ENCODE measurements at regions not wholly inside any gene's neighbourhood (a gene's known extent, or its start where the extent isn't known, plus 50 kb on each side); places are given as distances from the start of the nearest gene placed in this dataset.

DNA sequence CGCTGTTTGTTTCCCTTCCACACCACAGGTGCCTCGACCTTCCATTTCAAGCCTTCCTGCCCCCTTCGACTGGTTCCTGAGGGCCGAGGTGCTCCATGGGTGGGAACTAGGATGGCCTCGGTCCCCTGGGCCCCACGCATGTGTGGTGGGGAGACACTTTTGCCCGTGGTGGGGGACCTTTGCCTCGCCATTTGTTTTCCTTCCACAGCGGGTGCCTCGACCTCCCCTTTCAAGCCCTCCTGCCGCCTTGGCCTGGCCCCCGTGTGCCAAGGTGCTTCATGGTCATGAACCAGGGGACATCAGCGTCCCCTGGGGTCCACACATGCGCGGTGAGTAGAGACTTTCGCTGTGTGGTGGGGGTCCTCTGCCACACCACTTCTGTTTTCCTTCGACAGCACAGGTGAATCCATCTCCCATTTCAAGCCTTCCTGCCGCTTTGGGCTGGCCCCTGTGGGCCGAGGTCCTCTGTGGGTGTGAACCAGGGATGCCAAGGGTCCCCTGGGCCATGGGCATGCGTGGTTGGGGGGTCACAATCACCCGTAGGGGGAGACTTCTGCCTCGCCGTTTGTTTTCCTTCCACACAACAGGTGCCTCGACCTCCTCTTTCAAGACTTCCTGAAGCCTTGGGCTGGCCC is 364.4 kb downstream of the ALG10 start:
- DNase-seq: no peak

DNA sequence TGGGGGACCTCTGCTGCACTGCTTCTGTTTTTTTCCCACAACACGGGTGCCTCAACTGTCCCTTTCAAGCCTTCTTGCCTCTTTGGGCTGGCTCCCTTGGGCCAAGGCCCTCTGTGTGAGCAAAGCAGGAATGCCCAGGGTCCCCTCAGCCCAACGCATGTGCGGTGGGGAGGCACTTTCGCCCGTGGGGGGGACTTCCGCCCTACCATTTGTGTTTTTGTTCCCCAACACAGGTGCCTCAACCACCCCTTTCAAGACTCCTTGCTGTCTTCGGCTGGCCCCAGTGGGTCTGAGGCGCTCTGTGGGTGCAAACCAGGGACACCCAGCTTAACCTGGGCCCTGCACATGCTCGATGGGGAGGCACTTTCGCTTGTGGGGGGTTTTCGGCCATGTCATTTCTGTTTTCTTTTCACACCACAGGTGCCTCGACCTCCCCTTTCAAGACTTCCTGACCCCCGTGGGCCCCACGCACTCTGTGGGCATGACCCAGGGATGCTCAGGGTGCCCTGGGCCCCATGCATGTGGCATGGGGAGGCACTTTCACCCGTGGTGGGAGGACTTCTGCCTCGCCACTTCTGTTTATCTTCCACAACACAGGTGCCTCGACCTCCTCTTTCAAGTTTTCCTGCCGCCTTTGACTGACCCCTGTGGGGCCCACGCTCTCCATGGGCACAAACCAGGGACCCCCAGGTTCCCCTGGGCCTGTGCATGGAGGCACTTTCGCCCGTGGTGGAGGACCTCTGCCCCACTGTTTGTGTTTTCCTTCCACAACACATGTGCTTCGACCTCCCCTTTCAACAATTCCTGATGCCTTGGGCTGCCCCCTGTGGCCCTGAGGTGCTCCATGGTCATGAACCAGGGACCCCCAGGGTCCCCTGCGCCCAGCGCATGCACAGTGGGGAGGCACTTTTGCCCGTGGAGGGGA is 365.7 kb downstream of the ALG10 start:
- no peak for DNase-seq

DNA sequence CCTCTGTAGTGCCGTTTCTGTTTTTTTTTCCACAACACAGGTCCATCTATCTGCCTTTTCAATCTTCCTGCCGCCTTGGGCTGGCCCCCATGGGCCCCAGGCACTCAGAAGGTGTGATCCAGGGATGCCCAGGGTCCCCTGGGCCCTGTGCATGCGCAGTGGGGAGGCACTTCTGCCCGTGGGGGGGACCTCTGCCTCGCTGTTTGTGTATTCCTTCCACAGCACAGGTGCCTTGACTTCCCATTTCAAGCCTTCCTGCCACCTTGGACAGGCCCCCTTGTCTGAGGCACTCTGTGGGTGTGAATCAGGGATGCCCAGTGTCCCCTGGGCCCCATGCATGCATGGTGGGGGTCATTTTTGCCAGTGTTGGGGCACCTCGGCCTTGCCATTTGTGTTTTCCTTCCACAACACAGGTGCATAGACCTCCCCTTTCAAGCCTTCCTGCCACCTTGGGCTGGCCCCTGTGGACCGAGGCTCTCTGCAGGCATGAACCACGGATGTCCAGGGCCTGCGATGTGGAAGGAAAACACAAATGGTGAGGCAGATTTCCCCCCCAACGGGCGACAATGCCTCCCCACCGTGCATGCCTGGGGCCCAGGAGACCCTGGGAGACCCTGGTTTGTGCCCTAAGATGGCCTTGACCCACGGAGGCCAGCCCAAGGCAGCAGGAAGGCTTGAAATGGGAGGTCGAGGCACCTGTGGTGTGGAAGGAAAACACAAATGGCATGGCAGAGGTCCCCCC is 366.5 kb downstream of the ALG10 start:
- no peak for DNase-seq

DNA sequence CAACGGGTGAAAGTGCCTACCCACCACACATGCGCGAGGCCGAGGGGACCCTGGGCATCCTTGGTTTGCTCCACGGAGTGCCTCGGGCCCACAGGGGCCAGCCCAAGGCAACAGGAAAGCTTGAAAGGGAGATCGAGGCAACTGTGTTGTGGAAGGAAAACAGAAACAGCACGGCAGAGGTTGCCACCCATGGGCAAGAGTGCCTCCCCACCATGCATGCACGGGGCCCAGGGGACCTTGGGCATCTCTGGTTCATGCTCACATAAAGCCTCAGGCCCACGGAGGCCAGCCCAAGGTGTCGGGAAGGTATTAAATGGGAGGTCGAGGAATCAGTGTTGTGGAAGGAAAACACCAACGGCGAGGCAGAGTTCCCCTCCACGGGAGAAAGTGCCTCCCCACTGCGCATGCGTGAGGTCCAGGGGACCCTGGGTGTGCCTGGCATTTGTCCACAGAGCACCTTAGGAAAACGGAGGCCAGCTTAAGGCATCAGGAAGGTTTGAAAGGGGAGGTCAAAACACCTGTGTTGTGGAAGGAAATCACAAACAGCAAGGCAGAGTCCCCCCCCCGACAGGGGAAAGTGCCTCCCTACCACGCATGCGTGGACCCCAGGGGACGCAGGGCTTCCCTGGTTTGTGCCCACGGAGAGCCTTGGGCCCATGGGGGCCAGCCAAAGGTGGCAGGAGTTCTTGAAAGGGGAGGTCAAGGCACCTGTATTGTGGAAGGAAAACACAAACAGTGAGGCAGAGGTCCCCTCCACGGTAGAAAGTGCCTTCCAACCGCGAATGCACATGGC is 367.3 kb downstream of the ALG10 start:
- no peak for DNase-seq

DNA sequence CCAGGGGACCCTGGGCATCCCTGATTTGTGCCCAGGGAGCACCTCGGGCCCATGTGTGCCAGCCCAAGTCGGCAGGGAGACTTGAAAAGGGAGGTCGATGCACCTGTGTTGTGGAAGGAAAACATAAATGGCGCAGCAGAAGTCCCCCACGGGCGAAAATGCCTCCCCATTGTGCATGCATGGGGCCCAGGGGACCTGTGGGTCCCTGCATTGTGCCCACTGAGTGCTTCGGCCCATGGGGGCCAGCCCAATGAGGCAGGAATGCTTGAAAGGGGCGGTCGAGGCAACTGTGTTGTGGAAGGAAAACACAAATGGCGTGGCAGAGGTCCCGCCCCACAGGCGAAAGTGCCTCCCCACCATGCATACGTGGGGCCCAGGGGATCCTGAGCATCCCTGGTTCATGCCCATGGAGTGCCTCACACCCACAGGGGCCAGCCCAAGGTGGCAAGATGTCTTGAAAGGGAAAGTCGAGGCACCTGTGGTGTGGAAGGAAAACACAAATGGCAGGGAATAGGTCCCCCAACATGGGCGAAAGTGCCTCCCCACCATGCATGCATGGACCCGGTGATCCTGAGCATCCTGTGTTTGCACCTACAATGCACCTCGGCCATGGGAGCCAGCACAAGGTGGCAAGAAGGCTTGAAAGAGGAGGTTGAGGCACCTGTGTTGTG is 368.0 kb downstream of the ALG10 start:
- DNase-seq: no peak

DNA sequence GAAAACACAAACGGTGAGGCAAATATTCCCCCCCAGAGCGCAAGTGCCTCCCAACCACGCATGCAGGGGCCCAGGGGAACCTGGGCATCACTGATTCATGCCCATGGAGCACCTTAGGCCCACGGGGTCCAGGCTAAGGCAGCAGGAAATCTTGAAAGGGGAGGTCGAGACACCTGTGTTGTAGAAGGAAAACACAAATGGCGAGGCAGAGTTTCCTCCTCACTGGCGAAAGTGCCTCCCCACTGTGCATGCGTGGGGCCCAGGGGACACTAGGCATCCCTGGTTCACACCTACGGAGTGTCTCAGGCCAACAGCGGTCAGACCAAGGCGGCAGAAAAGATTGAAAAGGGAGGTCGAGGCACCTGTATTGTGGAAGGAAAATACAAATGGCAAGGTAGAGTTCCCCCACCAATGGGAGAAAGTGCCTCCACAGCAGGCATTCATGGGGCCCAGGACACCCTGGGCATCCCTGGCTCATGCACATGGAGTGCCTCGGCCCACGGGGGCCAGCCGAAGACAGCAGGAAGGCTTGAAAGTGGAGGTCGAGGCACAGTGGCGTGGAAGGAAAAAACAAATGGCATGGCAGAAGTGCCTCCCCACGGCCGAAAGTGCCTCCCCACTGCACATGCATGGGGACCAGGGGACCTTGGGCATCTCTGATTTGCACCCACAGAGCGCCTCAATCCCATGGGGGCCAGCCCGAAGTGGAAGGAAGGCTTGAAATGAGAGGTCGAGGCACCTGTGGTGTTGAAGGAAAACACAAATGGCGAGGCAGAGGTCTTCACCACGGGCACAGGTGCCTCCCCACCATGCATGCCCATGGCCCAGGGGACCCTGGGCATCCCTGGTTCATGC is 368.8 kb downstream of the ALG10 start:
- no peak for DNase-seq

DNA sequence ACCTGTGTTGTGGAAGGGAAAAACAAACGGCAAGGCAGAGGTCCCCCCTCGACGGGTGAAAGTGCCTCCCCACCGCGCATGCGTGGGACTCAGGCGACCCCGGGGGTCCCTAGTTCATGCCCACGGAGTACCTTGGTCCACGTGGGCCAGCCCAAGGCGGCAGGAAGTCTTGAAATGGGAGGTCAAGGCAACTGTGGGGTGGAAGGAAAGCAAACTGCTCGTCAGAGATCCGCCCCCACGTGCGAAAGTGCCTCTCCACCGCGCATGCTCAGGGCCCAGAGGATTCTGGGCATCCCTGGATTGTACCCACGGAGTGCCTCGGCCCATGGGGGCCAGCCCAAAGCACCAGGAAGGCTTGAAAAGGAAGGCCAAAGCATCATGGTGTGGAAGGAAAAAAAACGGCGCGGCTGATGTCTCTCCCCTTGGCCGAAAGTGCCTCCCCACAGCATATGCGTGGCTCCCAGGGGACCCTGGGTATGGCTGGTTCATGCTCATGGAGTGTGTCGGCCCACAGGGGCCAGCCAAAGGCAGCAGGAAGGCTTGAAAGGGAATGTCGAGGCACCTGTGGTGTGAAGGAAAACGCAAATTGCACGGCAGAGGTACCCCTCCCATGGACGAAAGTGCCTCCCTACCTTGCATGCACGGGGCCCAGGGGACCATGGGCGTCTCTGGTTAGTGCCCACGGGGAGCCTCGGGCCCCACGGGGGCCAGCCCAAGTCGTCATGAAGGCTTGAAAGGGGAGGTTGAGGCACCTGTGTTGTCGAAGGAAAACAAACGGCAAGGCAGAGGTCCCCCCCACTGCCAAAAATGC is 369.7 kb downstream of the ALG10 start:
- no peak for DNase-seq

DNA sequence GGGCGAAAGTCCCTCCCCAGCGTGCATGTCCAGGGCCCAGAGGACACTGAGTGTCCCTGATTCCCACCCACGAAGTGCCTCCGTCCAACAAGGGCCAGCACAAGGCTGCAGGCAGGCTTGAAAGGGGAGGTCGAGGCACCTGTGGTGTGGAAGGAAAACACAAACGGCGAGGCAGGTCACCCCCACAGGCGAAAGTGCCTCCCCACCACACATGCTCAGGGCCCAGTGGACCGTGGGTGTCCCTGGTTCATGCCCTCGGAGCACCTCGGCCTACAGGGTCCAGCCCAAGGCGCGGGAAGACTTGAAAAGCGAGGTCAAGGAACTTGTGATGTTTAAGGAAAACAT is 370.4 kb downstream of the ALG10 start:
- no peak for DNase-seq

DNA sequence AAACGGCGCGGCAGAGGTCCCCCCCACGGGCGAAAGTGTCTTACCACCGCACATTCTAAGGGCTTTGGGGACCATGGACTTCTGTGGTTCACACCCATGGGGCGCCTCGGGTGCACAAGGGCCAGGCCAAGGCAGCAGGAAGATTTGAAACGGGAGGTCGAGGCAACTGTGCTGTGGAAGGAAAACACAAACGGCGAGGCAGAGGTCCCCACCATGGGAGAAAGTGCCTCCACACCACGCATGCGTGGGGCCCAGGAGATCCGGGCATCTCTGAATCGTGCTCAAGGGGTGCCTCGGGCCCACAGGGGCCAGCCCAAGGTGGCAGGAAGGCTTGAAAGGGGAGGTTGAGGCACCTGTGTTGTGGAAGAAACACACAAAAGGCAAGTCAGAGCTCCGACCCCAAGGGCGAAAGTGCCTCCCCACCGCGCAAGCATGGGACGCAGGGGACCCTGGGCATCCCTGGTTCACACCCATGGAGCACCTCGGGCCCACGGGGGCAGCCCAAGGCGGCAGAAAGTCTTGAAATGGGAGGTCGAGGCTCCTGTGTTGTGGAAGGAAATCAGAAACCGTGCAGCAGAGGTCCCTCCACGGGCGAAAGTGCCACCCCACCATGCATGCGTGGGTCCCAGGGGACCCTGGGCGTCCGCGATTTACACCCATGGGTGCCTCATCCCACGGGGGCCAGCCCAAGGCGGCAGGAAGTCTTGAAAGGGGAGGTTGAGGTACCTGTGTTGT is 371.0 kb downstream of the ALG10 start:
- DNase-seq: no peak

DNA sequence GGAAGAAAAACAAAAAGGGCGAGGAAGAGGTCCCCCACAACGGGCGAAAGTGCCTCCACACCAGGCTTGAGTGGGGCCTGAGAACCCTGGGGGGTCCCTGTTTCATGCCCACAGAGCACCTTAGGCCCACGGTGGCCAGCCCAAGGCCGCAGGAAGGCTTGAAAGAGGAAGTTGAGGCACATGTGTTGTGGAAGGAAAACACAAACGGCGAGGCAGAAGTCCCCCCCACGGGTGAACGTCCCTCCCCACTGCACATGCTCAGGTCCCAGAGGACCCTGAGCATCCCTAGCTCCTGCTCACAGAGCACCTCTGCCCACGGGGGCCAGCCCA is 371.5 kb downstream of the ALG10 start:
- DNase-seq: no peak

DNA sequence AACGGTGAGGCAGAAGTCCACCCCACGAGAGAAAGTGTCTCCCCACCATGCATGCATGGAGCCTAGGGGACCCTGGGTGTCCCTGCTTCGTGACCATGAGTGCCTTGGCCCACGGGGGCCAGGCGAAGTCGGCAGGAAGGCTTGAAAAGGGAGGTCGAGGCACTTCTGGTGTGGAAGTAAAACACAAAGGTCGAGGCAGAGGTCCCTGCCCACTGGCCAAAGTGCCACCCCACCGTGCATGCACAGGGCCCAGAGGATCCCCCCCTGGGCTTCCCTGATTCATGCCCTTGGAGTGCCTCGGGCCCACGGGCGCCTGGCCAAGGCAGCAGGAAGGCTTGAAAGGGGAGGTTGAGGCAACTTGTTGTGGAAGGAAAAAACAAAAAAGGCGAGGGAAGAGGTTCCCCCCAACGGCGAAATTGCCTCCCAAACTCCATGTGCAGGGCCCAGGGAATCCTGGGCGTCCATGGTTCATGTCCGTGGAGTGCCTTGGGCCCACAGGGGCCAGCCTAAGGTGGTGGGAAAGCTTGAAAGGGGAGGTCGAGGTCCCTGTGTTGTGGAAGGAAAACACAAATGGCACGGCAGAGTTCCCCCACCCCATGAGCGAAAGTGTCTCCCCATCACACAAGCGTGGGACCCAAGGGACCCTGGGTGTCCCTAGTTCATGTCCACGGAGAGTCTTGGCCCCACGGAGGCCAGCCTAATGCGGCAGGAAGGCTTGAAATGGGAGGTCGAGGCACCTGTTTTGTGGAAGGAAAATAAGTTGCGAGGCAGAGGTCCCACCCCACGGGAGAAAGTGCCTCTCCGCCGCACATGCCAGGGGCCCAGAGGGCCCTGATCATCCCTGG is 372.1 kb downstream of the ALG10 start:
- DNase-seq: no peak

DNA sequence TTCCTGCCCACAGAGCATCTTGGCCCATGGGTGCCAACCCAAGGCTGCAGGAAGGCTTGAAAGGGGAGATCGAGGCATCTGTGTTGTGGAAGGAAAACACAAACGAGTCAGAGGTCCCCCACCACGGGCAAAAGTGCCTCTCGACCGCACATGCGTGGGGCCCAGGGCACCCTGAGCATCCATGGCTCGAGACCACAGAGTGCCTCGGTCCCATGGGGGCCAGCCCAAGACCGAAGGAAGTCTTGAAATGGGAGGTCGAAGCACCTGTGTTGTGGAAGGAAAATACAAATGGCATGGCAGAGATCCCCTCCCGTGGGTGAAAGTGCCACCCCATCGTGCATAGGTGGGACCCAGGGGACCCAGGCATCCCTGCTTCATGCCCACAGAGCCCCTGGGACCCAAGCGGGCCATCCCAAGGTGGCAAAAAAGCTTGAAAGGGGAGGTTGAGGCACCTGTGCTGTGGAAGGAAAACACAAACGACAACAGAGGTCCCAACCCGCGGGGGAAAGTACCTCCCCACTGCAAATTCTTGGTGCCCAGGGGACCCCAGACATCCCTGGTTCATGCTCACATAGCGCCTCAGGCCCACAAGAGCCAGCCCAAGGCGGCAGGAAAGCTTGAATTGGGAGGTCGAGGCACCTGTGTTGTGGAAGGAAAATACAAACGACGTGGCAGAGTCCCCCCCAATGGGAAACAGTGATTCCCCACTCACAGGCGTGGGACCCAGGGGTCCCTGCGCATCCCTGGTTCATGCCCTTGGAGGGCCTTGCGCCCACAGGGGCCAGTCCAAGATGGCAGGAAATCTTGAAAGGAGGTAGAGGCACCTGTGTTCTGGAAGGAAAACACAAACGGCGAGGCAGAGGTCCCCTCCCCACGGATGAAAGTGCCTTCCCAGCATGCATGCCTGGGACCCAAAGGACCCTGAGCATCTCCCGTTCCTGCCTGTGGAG is 373.0 kb downstream of the ALG10 start:
- no peak for DNase-seq

DNA sequence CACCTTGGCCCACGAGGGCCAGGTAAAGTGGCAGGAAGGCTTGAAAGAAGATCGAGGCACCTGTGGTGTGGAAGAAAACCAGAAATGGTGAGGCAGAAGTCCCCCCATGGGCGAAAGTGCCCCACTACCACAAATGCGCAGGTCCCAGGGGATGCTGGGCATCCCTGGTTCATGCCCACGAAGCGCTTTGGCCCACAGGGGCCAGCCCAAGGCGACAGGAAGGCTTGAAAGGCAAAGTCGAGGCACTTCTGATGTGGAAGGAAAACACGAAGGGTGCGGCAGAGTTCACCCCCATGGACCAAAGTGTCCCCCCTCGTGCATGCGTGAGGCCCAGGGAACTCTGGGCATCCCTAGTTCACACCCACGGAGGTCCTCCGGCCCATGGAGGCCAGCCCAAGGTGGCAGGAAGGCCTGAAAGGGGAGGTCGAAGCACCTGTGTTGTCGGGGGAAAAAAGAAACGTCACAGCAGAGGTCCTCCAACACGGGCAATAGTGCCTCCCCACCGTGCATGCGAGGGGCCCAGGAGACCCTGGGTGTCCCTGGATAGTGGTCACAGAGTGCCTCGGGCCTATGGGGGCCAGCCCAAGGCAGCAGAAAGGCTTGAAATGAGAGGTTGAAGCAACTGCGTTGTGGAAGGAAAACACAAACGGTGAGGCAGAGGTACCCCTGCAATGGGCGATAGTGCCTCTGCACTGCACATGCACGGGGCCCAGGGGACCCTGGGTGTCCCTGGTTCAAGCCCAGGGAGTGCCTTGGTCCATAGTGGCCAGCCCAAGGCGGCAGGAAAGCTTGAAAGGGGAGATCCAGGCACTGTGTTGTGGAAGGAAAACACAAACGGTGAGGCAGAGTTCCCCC is 373.9 kb downstream of the ALG10 start:
- no peak for DNase-seq

DNA sequence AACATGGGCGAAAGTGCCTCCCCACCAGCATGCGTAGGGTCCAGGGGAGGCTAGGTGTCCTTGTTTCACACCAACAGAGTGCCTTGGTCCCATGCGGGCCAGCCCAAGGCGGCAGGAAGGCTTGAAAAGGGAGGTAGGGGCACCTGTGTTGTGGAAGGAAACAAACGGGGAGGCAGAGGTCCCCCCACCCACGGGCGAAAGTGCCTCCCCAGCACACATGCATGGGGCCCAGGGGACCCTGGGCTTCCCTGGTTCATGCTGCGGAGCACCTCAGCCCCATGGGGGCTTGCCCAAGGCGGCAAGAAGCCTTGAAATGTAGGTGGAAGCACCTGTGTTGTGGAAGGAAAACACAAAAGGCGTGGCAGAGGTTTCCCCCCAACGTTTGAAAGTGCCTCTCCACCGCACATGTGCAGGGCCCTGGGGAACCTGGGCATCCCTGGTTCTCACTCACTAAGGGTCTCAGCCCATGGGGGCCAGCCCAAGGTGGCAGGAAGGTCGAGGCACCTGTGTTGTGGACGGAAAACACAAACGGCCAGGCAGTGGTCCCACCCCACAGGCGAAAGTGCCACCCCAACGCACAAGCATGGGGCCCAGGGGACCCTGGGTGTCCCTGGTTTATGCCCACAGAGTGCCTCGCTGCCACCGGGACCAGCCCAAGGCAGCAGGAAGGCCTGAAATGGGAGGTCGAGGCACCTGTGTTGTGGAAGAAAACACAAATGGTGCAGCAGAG is 374.7 kb downstream of the ALG10 start:
- no peak for DNase-seq

DNA sequence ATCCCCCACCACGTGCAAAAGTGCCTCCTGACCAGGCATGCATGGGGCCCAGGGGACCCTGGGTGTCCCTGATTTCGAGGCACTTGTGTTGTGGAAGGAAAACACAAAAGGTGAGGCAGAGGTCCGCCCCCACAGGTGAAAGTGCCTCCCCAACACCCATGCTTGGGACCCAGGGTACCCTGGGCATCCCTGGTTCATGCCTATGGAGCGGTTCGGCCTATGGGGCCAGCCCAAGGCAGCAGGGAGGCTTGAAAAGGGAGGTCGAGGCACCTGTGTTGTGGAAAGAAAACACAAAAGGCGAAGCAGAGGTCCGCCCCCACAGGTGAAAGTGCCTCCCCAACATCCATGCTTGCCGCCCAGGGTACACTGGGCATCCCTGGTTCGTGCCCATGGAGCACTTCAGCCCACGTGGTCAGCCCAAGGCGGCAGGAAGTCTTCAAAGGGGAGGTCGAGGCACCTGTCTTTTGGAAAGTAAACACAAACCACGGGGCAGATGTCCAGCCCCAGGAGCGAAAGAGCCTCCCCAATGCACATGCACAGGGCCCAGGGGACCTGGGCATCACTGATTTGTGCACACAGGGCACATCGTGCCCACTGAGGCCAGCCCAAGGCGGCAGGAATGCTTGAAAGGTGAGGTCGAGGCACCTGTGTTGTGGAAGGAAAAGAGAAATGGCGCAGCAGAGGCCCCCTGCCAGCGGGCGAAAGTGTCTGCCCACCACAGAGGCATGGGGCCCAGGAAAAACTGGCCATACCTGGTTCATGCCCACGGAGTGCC is 375.5 kb downstream of the ALG10 start:
- no peak for DNase-seq

Data from activated effector memory CD4-positive, alpha-beta T cell treated with Interleukin-2 at 50 U/mL for 16 hours (primary cell).